ENCODE measurements at regions not wholly inside any gene's neighbourhood (a gene's known extent, or its start where the extent isn't known, plus 50 kb on each side); places are given as distances from the start of the nearest gene placed in this dataset.

DNA sequence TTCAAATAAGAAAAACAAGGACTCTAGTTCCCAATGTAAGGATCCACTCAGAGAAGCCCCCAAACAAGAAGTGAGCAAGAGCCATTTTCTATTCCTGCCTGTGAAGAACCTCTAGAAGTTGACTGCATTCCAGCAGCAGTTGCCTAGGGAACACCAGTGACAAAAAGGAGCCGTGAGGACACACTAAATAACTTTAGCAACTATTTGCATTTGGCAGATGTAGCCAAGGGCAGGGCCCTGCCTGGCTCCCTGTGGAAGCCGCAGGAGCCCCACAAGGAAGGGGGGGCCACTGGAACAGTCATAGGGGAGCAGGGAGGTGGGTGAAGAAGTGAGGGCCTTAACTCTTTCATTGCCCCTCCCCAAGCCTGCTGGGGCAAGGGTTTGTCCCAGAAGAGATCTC is 470.2 kb upstream of the PROK2 start:
- Mint-ChIP-seq H3K36me3 (ENCODE audit: unreplicated experiment) (no peaks in the 10 kb centered on the region), H3K4me1 (ENCODE audit: unreplicated experiment) (peaks cover 30% of the 10 kb centered on the region)

DNA sequence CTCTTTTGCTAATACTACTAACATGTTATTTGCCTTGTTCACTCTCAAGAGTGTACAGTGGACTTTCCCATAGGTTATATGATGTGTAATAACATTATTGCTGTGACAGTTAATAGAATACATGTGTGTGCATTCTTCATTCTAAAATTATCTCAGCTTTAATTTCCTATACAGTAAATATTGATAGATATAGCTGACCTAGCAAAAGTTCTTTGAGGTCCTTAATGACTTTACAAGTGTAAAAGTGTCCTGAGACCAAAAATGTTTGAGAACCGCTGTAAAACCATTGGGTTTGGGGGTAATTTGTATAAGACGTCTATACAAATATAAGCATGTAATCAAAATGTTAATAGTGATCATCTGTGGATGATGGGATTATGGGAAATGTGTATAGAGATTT is 469.5 kb upstream of the PROK2 start:
- Mint-ChIP-seq H3K4me1 (ENCODE audit: unreplicated experiment) (peaks cover 25% of the 10 kb centered on the region), H3K9me3 (ENCODE audit: unreplicated experiment) (no peaks in the 10 kb centered on the region), H3K27me3 (ENCODE audit: unreplicated experiment) (peaks cover 49% of the 10 kb centered on the region), H3K27ac (ENCODE audit: unreplicated experiment) (no peak overlapping the region), H3K36me3 (ENCODE audit: unreplicated experiment) (no peaks in the 10 kb centered on the region), H3K4me3 (ENCODE audit: unreplicated experiment) (no peak overlapping the region)
- TF ChIP-seq, protein P1, sequence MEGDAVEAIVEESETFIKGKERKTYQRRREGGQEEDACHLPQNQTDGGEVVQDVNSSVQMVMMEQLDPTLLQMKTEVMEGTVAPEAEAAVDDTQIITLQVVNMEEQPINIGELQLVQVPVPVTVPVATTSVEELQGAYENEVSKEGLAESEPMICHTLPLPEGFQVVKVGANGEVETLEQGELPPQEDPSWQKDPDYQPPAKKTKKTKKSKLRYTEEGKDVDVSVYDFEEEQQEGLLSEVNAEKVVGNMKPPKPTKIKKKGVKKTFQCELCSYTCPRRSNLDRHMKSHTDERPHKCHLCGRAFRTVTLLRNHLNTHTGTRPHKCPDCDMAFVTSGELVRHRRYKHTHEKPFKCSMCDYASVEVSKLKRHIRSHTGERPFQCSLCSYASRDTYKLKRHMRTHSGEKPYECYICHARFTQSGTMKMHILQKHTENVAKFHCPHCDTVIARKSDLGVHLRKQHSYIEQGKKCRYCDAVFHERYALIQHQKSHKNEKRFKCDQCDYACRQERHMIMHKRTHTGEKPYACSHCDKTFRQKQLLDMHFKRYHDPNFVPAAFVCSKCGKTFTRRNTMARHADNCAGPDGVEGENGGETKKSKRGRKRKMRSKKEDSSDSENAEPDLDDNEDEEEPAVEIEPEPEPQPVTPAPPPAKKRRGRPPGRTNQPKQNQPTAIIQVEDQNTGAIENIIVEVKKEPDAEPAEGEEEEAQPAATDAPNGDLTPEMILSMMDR (IDR thresholded peaks at IDR 0.05), result no peak
- no peak for DNase-seq (ENCODE audit: extremely low spot score, unreplicated experiment)

More for the DNA sequence above, 470.2 kb upstream of the PROK2 start:
- H3K4me3 Mint-ChIP-seq (ENCODE audit: unreplicated experiment), result no peak overlapping the region
- peak overlapping the region; percentile 72 for H3K27ac Mint-ChIP-seq (ENCODE audit: unreplicated experiment)
- H3K9me3 Mint-ChIP-seq (ENCODE audit: unreplicated experiment), result no peaks in the 10 kb centered on the region
- peaks cover 42% of the 10 kb centered on the region for H3K27me3 Mint-ChIP-seq (ENCODE audit: unreplicated experiment)
- DNase-seq (ENCODE audit: extremely low spot score, unreplicated experiment), result no peak
- TF ChIP-seq, protein P1 (IDR thresholded peaks at IDR 0.05), result no peak

GRCh38 chr3:72250725-72251124 is 465.8 kb upstream of the PROK2 start:
- Mint-ChIP-seq H3K27me3 (ENCODE audit: unreplicated experiment) (peaks cover 65% of the 10 kb centered on the region), H3K9me3 (ENCODE audit: unreplicated experiment) (no peaks in the 10 kb centered on the region), H3K36me3 (ENCODE audit: unreplicated experiment) (no peaks in the 10 kb centered on the region), H3K4me1 (ENCODE audit: unreplicated experiment) (peaks cover 11% of the 10 kb centered on the region), H3K27ac (ENCODE audit: unreplicated experiment) (no peak overlapping the region), H3K4me3 (ENCODE audit: unreplicated experiment) (no peak overlapping the region)
- DNase-seq (ENCODE audit: extremely low spot score, unreplicated experiment), result no peak
- TF ChIP-seq, protein P1 (IDR thresholded peaks at IDR 0.05), result no peak

DNA sequence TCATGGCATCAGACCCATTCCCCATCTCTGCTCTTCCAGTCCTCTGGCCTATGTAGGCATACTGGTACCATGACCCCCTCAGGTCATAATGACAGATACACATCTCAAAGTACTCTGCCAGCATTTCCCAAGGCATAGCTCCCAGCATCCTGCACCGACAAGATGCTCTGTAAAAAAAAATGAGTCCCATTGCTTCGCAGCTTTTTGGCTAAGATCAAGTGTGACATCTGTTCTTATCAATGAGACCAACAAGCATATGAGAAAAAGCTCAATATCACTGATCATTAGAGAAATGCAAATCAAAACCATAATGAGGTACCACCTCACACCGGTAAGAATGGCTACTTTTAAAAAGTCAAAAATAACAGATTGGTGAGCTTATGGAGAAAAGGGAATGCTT is 463.9 kb upstream of the PROK2 start:
- H3K27me3 Mint-ChIP-seq (ENCODE audit: unreplicated experiment), result peaks cover 73% of the 10 kb centered on the region
- no peaks in the 10 kb centered on the region for H3K9me3 Mint-ChIP-seq (ENCODE audit: unreplicated experiment)
- DNase-seq (ENCODE audit: extremely low spot score, unreplicated experiment), result no peak
- no peak overlapping the region for H3K27ac Mint-ChIP-seq (ENCODE audit: unreplicated experiment)
- no peak overlapping the region for H3K4me3 Mint-ChIP-seq (ENCODE audit: unreplicated experiment)
- no peaks in the 10 kb centered on the region for H3K36me3 Mint-ChIP-seq (ENCODE audit: unreplicated experiment)
- peaks cover 11% of the 10 kb centered on the region for H3K4me1 Mint-ChIP-seq (ENCODE audit: unreplicated experiment)
- TF ChIP-seq, protein P1 (IDR thresholded peaks at IDR 0.05), result no peak

- no peak overlapping the region for H3K27ac Mint-ChIP-seq (ENCODE audit: unreplicated experiment)
- no peaks in the 10 kb centered on the region for H3K36me3 Mint-ChIP-seq (ENCODE audit: unreplicated experiment)
- peaks cover 69% of the 10 kb centered on the region for H3K27me3 Mint-ChIP-seq (ENCODE audit: unreplicated experiment)
- H3K4me3 Mint-ChIP-seq (ENCODE audit: unreplicated experiment), result no peak overlapping the region
- TF ChIP-seq, protein P1 (IDR thresholded peaks at IDR 0.05), result no peak
- H3K9me3 Mint-ChIP-seq (ENCODE audit: unreplicated experiment), result no peaks in the 10 kb centered on the region
- DNase-seq (ENCODE audit: extremely low spot score, unreplicated experiment), result no peak
- peaks cover 11% of the 10 kb centered on the region for H3K4me1 Mint-ChIP-seq (ENCODE audit: unreplicated experiment)
Measured at GRCh38 chr3:72248389-72248761, 463.4 kb upstream of the PROK2 start.

Data from osteocyte (in vitro differentiated cells).